GM21360 (cell line): ENCODE measurements at regions not wholly inside any gene's neighbourhood (a gene's known extent, or its start where the extent isn't known, plus 50 kb on each side); places are given as distances from the start of the nearest gene placed in this dataset.
"Not testable (repeated sequence)": the region's sequence is repeated elsewhere in the genome, so short reads cannot be mapped to it uniquely, and the experiment has no call there.

ENCODE experiments used
- ATAC-seq: cut with Tn5 transposase; IDR thresholded peaks from one replicate; pipeline ENCODE4 v1.9.1; 2021; ENCODE audit warnings: mild to moderate bottlenecking, moderate library complexity; ENCODE audit not compliant: unreplicated experiment

- ATAC-seq: no peak
These were observed 136.3 kb downstream of the TFAP2C start for GRCh38 chr20:56765172-56766073.

DNA sequence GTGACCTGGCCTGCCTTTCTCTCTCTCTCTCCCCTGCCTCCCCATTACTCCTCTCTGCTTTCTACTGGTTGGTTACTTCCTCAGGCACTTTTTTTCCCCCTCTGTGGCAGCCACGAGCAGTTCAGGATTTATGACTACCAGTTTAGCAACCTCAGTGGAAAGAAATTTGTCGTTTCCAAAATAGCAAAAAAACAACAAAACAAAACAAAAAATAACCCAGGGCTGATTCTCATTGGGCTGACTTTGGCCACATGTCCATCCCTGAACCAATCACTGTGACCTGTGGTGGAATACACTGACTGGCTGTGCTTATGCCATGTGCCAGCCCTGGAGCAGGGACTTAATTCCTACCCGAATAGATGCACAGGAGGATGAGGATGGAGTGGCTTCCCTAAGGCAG is 137.4 kb downstream of the TFAP2C start:
- ATAC-seq: no peak

- no peak for ATAC-seq
These were observed 141.0 kb downstream of the TFAP2C start for GRCh38 chr20:56769921-56770600.

- no peak for ATAC-seq
These were observed 144.6 kb downstream of the TFAP2C start for GRCh38 chr20:56773749-56774148.

- ATAC-seq: no peak
These were observed 145.8 kb downstream of the TFAP2C start for GRCh38 chr20:56774873-56775272.

DNA sequence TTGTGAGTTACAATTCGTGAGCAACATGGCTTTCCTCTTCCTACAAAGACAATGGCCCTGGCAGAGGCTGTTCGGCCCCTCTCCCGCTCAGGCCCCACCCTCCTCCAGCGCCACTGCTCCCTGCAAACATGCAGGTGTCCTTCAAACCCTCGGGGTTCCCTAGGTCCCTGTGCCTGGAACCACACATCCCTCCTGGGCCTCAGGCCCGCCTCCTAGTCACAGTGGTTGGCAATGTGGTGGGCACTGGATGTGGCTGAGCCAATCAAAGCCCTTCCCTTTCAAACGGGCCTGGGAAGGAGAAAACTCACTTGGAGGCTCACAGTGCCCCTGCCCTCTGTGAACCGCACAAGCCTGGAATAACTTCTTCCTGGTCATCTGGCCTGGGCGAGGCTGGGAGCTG is 147.2 kb downstream of the TFAP2C start:
- no peak for ATAC-seq

DNA sequence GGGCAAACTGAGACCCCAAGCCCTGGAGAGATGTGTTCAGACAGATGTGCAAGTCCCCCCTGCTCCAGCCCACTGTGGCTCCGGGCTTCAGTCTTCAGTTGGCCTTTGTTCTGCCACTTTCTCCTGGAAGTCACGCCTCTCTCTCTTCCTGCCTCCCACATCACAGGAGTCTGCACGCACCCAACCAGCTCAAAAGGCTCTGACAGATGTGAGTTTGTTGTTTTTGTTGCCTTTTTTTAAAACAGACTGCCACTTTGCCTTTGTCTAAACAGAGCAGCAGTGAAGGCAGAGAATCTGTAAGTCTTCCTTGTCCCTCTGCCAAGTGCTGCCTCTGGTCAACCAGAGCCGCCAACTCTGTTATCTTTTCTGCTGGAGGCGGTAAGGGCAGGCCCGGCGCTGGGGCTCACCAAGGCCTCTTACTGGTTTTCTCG is 149.7 kb downstream of the TFAP2C start:
- no peak for ATAC-seq

DNA sequence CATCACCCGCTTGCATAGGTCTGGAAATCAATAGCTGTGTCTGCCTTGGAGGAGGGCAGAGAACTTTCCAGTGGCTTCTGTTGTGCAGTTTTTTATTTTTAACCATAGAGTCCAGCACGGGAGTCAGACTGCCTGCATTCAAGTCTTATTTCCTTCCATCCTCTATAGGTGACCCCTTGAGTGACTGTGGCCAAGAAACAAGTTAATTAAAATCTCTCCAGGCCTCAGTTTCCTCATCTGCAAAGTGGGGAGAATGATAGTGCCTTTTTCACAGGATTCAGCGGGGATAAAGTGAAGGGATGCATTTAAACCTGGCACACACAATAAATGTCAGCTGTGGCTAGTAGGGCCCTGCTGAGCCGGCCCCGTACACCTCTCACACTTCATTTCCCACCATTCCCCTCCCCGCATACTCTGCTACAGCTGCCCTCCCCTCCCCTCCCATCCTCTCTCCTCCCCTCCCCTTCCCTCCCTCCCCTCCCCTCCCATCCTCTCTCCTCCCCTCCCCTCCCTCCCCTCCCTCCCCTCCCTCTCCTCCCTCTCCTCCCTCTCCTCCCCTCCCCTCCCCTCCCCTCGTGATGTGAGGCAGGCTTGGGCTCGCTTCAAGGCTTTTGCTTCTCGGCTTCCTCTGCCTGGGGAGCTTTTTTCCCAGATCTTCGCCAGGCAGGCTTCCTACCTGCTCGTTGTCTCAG is 150.5 kb downstream of the TFAP2C start:
- ATAC-seq: no peak

- no peak for ATAC-seq
These were observed 151.2 kb downstream of the TFAP2C start for GRCh38 chr20:56780266-56780665.

GRCh38 chr20:56781108-56781739 is 152.1 kb downstream of the TFAP2C start:
- ATAC-seq: no peak

GRCh38 chr20:56781987-56782560 is 153.0 kb downstream of the TFAP2C start:
- ATAC-seq: not testable (repeated sequence)

GRCh38 chr20:56782814-56783213 is 153.7 kb downstream of the TFAP2C start:
- ATAC-seq: not testable (repeated sequence)

DNA sequence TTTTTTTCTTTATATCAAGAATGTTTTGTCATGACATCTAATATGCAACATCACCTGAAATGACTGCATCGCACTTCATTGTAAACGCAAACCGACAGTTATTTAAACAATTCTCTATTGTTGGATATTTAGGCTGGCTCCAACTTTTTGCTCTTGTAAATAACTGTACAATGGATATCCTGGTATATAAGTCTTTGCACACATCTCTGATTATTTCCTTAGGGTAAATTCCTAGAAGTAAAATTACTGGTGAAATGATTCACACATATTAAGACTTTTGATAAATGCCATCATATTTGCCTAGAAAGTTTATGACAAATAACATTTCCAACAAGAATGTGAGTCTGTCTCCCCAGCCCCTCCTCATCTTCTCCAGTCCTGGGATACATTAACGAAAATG is 154.7 kb downstream of the TFAP2C start:
- no peak for ATAC-seq

GRCh38 chr20:56786503-56786902 is 157.4 kb downstream of the TFAP2C start:
- ATAC-seq: no peak

DNA sequence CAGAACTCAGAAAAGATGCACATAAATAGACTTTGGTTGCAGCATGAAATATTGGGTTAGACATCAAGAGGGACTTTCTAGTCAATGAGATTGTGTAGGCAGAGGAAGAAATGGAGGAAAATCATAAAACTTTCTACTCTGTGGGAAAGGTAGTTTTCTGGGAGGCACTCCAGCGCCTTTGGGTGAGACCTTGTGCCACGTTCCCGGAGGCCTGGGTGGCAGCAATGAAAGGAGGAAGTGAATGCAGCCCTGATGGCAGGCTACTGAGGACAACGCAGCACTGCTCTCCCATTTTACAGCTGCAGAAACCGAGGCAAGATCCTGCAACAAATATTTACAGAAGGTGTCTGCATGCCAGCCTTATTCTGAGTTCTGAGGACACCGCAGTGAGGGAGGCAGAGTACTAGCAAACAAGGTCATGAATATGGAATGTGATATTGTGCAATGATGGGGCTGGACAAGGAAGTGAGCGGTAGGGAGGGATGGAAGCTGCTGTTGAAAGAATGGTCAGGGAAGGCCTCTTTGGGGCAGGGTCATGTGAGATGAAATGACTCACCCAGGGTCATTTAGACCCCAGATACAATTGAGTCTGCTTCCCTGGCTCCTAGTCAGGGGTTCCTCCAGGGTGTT is 159.1 kb downstream of the TFAP2C start:
- no peak for ATAC-seq

DNA sequence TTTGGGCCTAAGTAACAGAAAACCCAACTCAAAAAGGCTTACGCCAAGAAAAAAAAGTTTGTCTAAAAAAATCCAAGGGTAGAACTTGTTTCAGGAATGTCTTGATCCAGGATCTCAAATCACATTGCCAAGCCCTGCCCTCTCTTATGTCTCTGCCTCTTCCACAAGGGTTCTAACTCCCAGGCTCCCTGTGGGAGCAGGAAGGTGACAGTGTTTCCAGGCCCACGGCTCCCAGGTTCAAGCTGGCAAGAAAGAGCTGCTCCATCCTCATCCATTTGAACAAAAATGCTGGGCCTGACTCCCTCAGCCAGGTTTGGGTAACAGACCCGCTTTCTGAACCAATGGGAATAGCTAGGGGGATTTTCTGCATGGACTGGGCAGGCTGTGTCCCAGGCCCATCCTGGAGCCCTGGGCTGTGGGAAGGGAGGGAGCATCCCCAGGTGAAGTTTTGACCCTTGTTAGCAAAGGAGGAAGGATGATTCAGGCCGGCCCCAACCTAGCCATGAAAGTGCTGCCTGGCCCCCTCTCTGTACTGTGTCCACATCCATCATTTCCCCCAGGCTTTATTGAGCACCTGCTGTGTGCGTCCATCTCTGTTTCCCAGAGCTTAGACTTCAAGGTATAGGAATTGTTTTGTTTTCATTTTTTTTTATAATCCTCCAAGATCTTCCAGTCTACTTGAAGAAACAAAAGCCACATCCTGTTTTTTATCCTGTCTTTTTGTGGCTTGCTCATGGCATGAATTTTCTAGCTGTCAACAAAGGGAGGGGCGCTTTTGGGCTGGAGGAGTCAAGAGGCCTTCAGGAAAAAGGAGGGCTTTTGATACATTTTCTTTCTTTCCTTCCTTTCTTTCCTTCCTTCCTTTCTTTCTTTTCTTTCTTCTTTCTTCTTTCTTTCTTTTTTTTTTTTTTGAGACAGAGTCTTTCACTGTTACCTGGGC is 159.8 kb downstream of the TFAP2C start:
- no peak for ATAC-seq

GRCh38 chr20:56793916-56794315 is 164.8 kb downstream of the TFAP2C start:
- ATAC-seq: no peak

DNA sequence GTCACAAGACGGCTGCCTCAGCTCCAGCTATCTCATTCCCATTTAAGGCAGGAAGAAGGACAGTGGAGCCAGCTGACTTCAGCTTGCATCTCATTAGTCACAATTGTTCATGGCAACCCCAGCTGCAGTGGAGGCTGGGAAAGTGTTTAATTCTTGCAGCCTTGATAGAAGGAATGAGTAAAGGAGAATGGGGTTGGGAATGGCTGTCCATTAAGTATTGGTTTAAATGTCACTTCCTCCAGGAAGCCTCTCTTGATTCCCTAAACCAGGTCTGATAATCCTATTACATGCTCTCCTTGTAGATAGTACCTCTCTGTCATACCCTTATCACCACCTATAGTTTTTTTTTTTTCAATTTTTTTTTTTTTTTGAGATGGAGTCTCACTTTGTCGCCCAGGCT is 166.4 kb downstream of the TFAP2C start:
- ATAC-seq: no peak

DNA sequence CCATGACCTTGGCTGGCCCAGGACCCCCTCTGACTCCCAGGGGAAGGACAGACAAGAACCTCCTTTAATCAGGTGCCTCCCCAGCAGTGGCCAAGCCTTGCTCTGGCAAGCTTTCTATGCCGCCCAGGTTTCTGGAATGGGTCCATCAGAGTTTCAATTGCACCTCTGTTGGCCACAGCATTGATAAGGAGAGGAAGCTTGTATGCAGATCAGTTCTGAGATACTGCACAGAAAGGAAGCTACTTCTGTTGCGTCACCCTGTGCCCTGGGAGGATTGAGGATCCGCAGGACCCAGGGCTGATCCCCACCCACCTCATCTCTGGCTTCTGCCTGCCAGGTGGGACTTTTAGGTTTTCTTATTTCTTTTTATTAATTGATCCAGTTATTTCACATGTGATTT is 167.2 kb downstream of the TFAP2C start:
- no peak for ATAC-seq
